IPS-NIHi7 (cell line): ENCODE measurements at regions not wholly inside any gene's neighbourhood (a gene's known extent, or its start where the extent isn't known, plus 50 kb on each side); places are given as distances from the start of the nearest gene placed in this dataset.

Source experiments
- DNase-seq: peaks from one replicate; pipeline ENCODE4 v3.0.0; 2012; ENCODE audit warnings: mixed read lengths; ENCODE audit errors: extremely low spot score

- no peak for DNase-seq
These were observed 131.3 kb downstream of the INHBB start for GRCh38 chr2:120477198-120477597.

GRCh38 chr2:120477831-120478481 lies 132.0 kb downstream of the INHBB start:
- no peak for DNase-seq

GRCh38 chr2:120480346-120480902 lies 134.5 kb downstream of the INHBB start:
- DNase-seq = no peak

- no peak for DNase-seq
These were observed 135.0 kb downstream of the INHBB start for GRCh38 chr2:120480903-120481445.

GRCh38 chr2:120481446-120482194 lies 135.7 kb downstream of the INHBB start:
- no peak for DNase-seq

- DNase-seq = no peak
These were observed 136.4 kb downstream of the INHBB start for GRCh38 chr2:120482334-120482733.

GRCh38 chr2:120483355-120483754 lies 137.4 kb downstream of the INHBB start:
- no peak for DNase-seq

DNA sequence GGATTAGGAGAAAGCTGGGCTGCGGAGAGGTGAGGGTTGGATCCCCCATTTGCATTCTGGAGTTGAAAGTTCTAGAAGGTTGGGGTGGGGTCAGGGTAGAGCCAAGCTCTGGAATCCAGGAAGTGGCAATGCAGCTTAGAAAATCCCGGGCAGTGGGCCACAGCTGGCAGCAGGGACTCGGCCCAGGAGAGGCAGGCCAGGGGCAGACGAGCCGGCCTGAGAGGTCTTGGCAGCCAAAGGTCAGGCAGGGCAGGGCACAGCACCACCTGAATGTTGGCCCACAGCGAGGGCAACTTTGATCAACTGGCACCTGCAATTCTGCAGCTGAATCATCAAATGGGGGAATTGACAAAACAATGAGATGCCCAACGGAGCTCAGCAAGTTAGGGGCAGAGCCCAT lies 139.2 kb downstream of the INHBB start:
- no peak for DNase-seq

DNA sequence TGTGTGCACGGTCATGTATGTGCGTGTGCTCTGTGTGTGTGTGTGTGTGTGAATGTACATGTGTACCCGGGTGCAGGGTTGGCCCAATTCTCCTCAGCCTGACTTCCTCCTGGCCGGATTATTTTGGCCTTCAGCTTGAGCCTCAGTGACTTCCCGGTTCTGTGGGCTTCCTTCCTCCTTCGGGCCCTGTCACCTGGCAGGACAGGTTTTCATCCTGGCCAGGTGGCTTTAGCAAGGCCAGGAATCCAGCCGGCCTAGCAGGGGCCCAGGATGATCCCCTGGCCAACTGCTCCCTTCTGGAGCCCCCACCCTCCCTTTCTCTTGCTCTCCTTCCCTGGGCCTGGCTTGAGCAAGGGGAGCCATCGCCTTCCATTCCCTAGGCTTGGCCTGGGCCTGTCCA lies 140.5 kb downstream of the INHBB start:
- DNase-seq = no peak

GRCh38 chr2:120486946-120487345 lies 141.0 kb downstream of the INHBB start:
- peak; percentile 37 for DNase-seq

DNA sequence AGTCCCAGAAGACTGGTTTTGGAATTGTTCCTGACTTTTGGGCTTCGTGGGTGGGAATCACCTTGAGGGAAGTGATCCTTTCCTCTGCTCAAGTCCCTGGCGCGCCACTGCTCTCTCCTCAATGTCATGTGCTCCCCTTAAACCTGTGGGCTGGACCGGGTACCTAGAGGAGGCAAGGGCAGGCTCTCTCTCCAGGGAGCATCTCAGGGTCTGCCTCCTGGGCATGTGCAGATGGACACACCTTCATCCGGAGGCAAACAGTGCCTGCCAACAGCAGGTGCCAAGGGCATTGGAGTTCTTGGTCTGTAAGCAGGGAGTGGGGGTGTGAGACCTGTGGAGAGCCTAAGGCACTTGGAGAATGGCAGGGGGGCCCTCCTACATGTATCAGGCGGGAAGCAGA lies 142.6 kb downstream of the INHBB start:
- no peak for DNase-seq

GRCh38 chr2:120489023-120489422 lies 143.1 kb downstream of the INHBB start:
- peak; percentile 72 for DNase-seq

GRCh38 chr2:120490091-120490798 lies 144.3 kb downstream of the INHBB start:
- no peak for DNase-seq

GRCh38 chr2:120491111-120491625 lies 145.2 kb downstream of the INHBB start:
- DNase-seq = no peak

DNA sequence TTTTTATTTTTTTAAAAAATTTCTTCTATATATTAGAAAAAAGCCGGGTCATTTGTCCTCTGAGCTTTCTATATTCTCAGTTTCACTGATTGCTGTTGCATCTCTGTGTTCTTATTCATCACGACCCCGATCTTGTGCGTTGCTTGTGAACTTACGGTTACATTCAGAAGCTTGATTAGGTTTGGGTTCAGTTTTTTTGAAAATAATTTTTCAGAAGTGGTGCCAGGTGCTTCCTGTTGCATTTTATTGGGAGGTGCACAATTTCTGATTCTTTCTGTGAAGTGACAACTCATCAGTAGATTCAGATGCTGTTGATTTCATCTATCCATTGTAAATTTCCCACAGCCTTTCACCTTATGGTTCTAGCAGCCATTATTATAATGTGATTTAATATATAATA lies 147.3 kb downstream of the INHBB start:
- DNase-seq = no peak

DNA sequence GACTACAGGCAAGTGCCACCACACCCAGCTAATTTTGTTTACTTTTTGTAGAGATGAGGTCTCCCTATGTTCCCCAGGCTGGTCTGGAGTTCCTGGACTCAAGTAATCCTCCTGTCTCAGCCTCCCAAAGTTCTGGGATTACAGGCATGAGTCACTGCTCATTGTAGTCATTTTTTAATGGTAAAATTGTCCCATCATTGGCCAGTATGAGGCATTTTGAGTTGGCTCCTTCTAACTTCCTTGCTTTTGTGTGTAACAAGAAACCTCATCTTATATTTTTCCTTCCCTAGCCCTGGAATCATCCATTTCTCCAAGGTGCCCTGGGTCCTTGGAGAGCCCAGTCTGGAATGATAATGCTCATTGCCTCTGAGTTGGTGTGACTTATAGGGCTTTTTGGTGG lies 148.5 kb downstream of the INHBB start:
- DNase-seq = no peak

- no peak for DNase-seq
These were observed 149.7 kb downstream of the INHBB start for GRCh38 chr2:120495586-120495985.

GRCh38 chr2:120496235-120496634 lies 150.3 kb downstream of the INHBB start:
- DNase-seq = no peak

DNA sequence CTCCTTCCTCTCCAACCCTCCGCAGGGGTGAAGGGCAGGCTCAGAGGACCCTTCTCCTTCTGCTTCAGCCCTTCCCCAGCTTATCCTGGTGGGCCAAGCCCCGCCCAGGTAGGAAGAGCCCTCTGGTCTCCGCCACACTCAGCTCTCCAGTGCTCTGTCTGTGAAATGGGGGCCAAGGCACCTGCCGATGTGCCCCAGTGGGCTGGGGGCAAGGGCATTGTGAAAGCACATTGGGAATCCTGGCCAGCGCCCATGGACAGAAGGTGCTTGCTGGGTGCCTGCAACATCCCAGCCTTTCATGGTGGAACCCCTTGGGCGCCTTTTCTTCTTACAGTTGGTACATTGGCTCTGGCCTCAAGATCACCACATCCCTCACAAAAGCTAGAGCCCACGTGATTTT lies 150.8 kb downstream of the INHBB start:
- DNase-seq = no peak

- no peak for DNase-seq
These were observed 151.5 kb downstream of the INHBB start for GRCh38 chr2:120497261-120497977.

DNA sequence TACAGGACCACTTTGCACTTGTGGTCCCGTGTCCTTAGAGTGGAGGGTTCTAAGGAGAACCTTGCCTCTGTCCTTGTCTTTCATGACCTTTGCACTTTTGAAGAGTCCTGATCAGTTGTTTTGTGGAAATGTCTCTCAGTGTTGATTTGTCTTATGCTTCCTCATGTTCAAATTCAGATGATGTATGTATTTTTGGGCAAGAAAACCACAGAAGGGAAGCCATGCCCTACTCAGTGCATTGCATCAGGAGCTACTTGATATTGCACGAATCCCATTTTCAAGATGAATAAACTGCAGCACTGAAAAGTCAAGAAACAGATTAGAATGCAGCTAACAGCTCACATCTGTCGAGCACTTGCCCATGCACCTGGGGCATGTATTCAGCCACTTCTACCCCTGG lies 152.2 kb downstream of the INHBB start:
- no peak for DNase-seq
